HepG2 (cell line): ENCODE measurements at regions not wholly inside any gene's neighbourhood (a gene's known extent, or its start where the extent isn't known, plus 50 kb on each side); places are given as distances from the start of the nearest gene placed in this dataset.

Experiments
- ATAC-seq: fragments of 200-7000 bp; cut with Tn5 transposase; 3 replicates; pipeline ENCODE4 v1.9.1; 2020; ENCODE audit warnings: mild to moderate bottlenecking, moderate library complexity
- BruUV-seq: library from RNA; stranded (reverse); fragments of 400-500 nt; replicated peaks from 2 replicates; lab custom pipeline; 2021; lab: Mats Ljungman, UMichigan
- CTCF ChIA-PET: fragments of 300-600 bp; formaldehyde crosslinking; extraction: SDS; loops from one replicate; lab custom pipeline; 2021; ENCODE audit warnings: low total read pairs, inconsistent platforms, low intra/inter-chr PET ratio; lab: Yijun Ruan, JAX
- POLR2A ChIA-PET: fragments of 350-600 bp; sonication (Branson Sonifier 250); formaldehyde crosslinking; loops from one replicate; lab custom pipeline; 2020; ENCODE audit warnings: antibody characterized with exemption, inconsistent platforms; lab: Yijun Ruan, JAX
- DNase-seq: peaks from one replicate; pipeline ENCODE4 v3.0.0-alpha.2; 2015; ENCODE audit warnings: low spot score
- FAIRE-seq: peaks from 3 replicates; lab custom pipeline; 2011; peaks lifted over from hg19 to GRCh38; lab: Jason Lieb, UNC
- H2AFZ ChIP-seq: one replicate; pipeline ENCODE4 v1.6.1; 2011; ENCODE audit warnings: low read length, inconsistent platforms
- H3K27ac ChIP-seq: fragments of 300-600 bp; 3 replicates; pipeline ENCODE4 v1.8.0; 2011; ENCODE audit warnings: mixed run types, mild to moderate bottlenecking, mixed read lengths, low read length, inconsistent platforms; ENCODE audit not compliant: insufficient read depth; ENCODE audit errors: extremely low read length
- H3K27me3 ChIP-seq, 2 experiments: fragments of 200-600 bp in 1 of 2; 2 replicates in 1 of 2; 3 replicates in 1 of 2; pipeline versions ENCODE4 v1.6.0 to v1.8.0; 2011; ENCODE audit warnings: low read length in 2 of 2, mild to moderate bottlenecking in 2 of 2, moderate library complexity in 2 of 2, inconsistent platforms in 1 of 2; ENCODE audit not compliant: insufficient read depth in 2 of 2, control insufficient read depth in 1 of 2
- H3K36me3 ChIP-seq, 2 experiments: fragments of 200-600 bp in 1 of 2; replicated peaks in 1 of 2; 2 replicates in 1 of 2; 3 replicates in 1 of 2; pipeline versions ENCODE4 v1.5.1 to v1.8.0; 2011; ENCODE audit warnings: low read length in 2 of 2, inconsistent platforms in 1 of 2; ENCODE audit not compliant: insufficient read depth in 2 of 2, control insufficient read depth in 1 of 2
- H3K4me1 ChIP-seq: 2 replicates; pipeline ENCODE4 v1.5.1; 2012; ENCODE audit warnings: low read length, inconsistent platforms; ENCODE audit not compliant: insufficient read depth
- H3K4me2 ChIP-seq: 2 replicates; pipeline ENCODE4 v1.6.0; 2011; ENCODE audit warnings: low read depth, low read length, inconsistent platforms
- H3K4me3 ChIP-seq, 3 experiments: fragments of 200-600 bp in 1 of 3; sonication (generic), shearing (Covaris generic) in 1 of 3; replicated peaks in 1 of 3; 2 replicates each; pipeline ENCODE4 v1.5.1; 2011 to 2016; ENCODE audit warnings: low read length in 3 of 3, inconsistent platforms in 2 of 3, low read depth in 2 of 3, mild to moderate bottlenecking in 2 of 3, control low read depth in 1 of 3, mixed read lengths in 1 of 3; ENCODE audit not compliant: insufficient read depth in 1 of 3
- H3K79me2 ChIP-seq: one replicate; pipeline ENCODE4 v1.6.1; 2011; ENCODE audit warnings: low read length, inconsistent platforms; ENCODE audit not compliant: insufficient read depth
- H3K9ac ChIP-seq: 2 replicates; pipeline ENCODE4 v1.6.0; 2011; ENCODE audit warnings: mild to moderate bottlenecking, low read depth, low read length, inconsistent platforms; ENCODE audit not compliant: insufficient read depth
- H3K9me3 ChIP-seq: 2 replicates; pipeline ENCODE4 v1.5.1; 2012; ENCODE audit warnings: mild to moderate bottlenecking, low read length
- H4K20me1 ChIP-seq: 2 replicates; pipeline ENCODE4 v1.6.0; 2011; ENCODE audit warnings: inconsistent platforms, mild to moderate bottlenecking, low read length, moderate library complexity; ENCODE audit not compliant: insufficient read depth
- ARNT ChIP-seq: fragments of 450-650 bp; IDR thresholded peaks from 2 replicates; pipeline ENCODE4 v1.6.1; 2017
- PCBP1 ChIP-seq: fragments of 200-400 bp; formaldehyde crosslinking; IDR thresholded peaks from 2 replicates; pipeline ENCODE4 v1.6.1; 2017; ENCODE audit warnings: mild to moderate bottlenecking, low read depth, low read length, borderline replicate concordance
- SYNCRIP ChIP-seq: fragments of 200-400 bp; formaldehyde crosslinking; IDR thresholded peaks from 2 replicates; pipeline ENCODE4 v1.6.1; 2018; ENCODE audit warnings: mild to moderate bottlenecking, low read depth, low read length; ENCODE audit not compliant: insufficient read depth
- TMF1 ChIP-seq: sonication (generic); formaldehyde crosslinking; IDR thresholded peaks from 2 replicates; pipeline ENCODE4 v1.8.1; 2022; ENCODE audit warnings: low read depth, missing genetic modification reagents
- ZNF33A ChIP-seq: sonication (generic); formaldehyde crosslinking; IDR thresholded peaks from 2 replicates; pipeline ENCODE4 v1.5.1; 2020; ENCODE audit warnings: missing genetic modification reagents, mild to moderate bottlenecking, moderate library complexity, borderline replicate concordance
- ZNF569 ChIP-seq: sonication (generic); formaldehyde crosslinking; IDR thresholded peaks from 2 replicates; pipeline ENCODE4 v1.5.0; 2020; ENCODE audit warnings: mild to moderate bottlenecking, missing genetic modification reagents, moderate library complexity, borderline replicate concordance
- WGBS: methylation state at CpG from one replicate; pipeline ENCODE4 v1.1.6; 2017; ENCODE audit warnings: low lambda C conversion rate; 5-methylcytosine and 5-hydroxymethylcytosine counted together
- in situ Hi-C: cut with HindIII; loops from 2 replicates; pipeline ENCODE4 v1.10.0; 2017; ENCODE audit warnings: low pct_unique_long_range_greater_than_20kb; ENCODE audit not compliant: extremely low pct_ligation_motif_present
- intact Hi-C: fragments of 100-400 bp; cut with micrococcal nuclease; formaldehyde crosslinking; loops from one replicate; pipeline ENCODE4 v1.10.0; 2022; ENCODE audit not compliant: unreplicated experiment
- TF ChIP-seq, protein P1 (sequence below): IDR thresholded peaks from 2 replicates; pipeline ENCODE4 v1.6.1; 2016; ENCODE audit warnings: missing biosample characterization, missing genetic modification reagents, low read depth
- TF ChIP-seq, protein P2 (sequence below): sonication (generic); formaldehyde crosslinking; conservative IDR thresholded peaks from 2 replicates; pipeline ENCODE4 v1.4.0; 2020; ENCODE audit warnings: missing genetic modification reagents

DNA sequence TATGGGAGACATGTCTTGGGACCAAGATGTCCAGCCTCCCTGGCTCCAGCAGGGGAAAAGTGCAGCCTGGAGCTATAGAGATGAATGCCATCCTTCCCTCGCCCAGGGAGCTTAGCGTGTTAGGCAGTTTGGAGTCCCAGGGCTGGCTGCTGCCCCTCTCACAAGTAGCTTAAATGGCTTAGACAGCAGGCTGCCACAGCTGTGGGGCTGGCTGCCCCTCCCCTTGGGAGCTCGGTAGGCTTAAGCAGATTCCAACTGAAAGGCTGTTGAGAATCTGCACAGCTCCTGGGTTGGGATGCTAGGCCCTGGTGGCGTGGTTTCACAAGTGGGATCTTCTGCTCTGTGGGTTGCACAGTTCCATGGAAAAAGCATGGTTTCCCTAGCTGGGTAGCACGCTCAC lies 940.5 kb upstream of the DDX18 start:
- H3K27me3 ChIP-seq: no peaks in the 10 kb centered on the region
- BruUV-seq: no TSS peak
- CTCF ChIA-PET: no interaction called here
- H3K4me3 ChIP-seq: no peak overlapping the region
- no peaks in the 10 kb centered on the region for H3K36me3 ChIP-seq
- DNase-seq (no peak), FAIRE-seq (no peak), ATAC-seq (no peak)
- POLR2A ChIA-PET: no interaction called here
- H3K27ac ChIP-seq: no peak overlapping the region
- no peaks in the 10 kb centered on the region for H3K4me1 ChIP-seq
- in situ Hi-C loops: no loop called here
- no peak overlapping the region for H3K4me2 ChIP-seq
- H3K79me2 ChIP-seq: no peaks in the 10 kb centered on the region
- H3K9ac ChIP-seq: no peak overlapping the region
- peaks cover 91% of the 10 kb centered on the region for H3K9me3 ChIP-seq
- TF ChIP-seq ZNF33A (CRISPR knock-in tag): no peak
- TF ChIP-seq SYNCRIP: no peak
- TF ChIP-seq, protein P1, sequence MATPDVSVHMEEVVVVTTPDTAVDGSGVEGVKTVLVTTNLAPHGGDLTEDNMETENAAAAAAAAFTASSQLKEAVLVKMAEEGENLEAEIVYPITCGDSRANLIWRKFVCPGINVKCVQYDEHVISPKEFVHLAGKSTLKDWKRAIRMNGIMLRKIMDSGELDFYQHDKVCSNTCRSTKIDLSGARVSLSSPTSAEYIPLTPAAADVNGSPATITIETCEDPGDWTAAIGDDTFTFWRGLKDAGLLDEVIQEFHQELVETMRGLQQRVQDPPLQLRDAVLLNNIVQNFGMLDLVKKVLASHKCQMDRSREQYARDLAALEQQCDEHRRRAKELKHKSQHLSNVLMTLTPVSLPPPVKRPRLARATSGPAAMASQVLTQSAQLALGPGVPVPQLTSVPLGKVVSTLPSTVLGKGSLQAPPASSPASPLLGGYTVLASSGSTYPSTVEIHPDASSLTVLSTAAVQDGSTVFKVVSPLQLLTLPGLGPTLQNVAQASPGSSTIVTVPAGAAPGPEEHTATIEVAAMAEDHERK (CRISPR knock-in tag): no peak
- no peak for TF ChIP-seq ARNT
- TF ChIP-seq ZNF569 (CRISPR knock-in tag): no peak
- no peak for TF ChIP-seq TMF1
- no peak for TF ChIP-seq PCBP1
- TF ChIP-seq, protein P2, sequence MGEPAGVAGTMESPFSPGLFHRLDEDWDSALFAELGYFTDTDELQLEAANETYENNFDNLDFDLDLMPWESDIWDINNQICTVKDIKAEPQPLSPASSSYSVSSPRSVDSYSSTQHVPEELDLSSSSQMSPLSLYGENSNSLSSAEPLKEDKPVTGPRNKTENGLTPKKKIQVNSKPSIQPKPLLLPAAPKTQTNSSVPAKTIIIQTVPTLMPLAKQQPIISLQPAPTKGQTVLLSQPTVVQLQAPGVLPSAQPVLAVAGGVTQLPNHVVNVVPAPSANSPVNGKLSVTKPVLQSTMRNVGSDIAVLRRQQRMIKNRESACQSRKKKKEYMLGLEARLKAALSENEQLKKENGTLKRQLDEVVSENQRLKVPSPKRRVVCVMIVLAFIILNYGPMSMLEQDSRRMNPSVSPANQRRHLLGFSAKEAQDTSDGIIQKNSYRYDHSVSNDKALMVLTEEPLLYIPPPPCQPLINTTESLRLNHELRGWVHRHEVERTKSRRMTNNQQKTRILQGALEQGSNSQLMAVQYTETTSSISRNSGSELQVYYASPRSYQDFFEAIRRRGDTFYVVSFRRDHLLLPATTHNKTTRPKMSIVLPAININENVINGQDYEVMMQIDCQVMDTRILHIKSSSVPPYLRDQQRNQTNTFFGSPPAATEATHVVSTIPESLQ (CRISPR knock-in tag): no peak
- no peaks in the 10 kb centered on the region for H4K20me1 ChIP-seq
- WGBS: 0% methylated on average over 3 of the region's 5 CpGs
- H2AFZ ChIP-seq: no peak overlapping the region
- intact Hi-C loops: no loop called here
